ENCODE measurements at regions not wholly inside any gene's neighbourhood (a gene's known extent, or its start where the extent isn't known, plus 50 kb on each side); places are given as distances from the start of the nearest gene placed in this dataset.

- Mint-ChIP-seq H3K4me1 (no peaks in the 10 kb centered on the region), H3K27me3 (ENCODE audit: low read depth) (no peaks in the 10 kb centered on the region), H3K36me3 (no peaks in the 10 kb centered on the region), H3K4me3 (no peak overlapping the region), H3K9me3 (peaks cover 16% of the 10 kb centered on the region), H3K27ac (no peak overlapping the region)
- ChIA-PET POLR2A (no interaction called here), CTCF (no interaction called here)
- ATAC-seq = no peak
- no peak for DNase-seq (ENCODE audit: low spot score)
- TF ChIP-seq MAX (CRISPR knock-in tag; IDR thresholded peaks at IDR 0.05) (no peak), GTF2I (CRISPR knock-in tag; conservative IDR thresholded peaks at IDR 0.05) (no peak), HMGA2 (CRISPR knock-in tag; IDR thresholded peaks at IDR 0.05) (no peak), ZNF396 (CRISPR knock-in tag; IDR thresholded peaks at IDR 0.05; ENCODE audit: borderline replicate concordance) (no peak), FOXP1 (CRISPR knock-in tag; IDR thresholded peaks at IDR 0.05; ENCODE audit: borderline replicate concordance) (no peak), KAT7 (CRISPR knock-in tag; IDR thresholded peaks at IDR 0.05; ENCODE audit: borderline replicate concordance) (no peak), ATF1 (CRISPR knock-in tag; IDR thresholded peaks at IDR 0.05) (no peak), USF1 (CRISPR knock-in tag; IDR thresholded peaks at IDR 0.05) (no peak), SOX15 (CRISPR knock-in tag; IDR thresholded peaks at IDR 0.05) (no peak), NR3C1 (CRISPR knock-in tag; conservative IDR thresholded peaks at IDR 0.05; ENCODE audit: low read depth) (no peak), E2F1 (CRISPR knock-in tag; IDR thresholded peaks at IDR 0.05) (no peak), PRRX2 (CRISPR knock-in tag; IDR thresholded peaks at IDR 0.05) (no peak), TEAD1 (CRISPR knock-in tag; IDR thresholded peaks at IDR 0.05) (no peak), OVOL2 (CRISPR knock-in tag; IDR thresholded peaks at IDR 0.05; ENCODE audit: borderline replicate concordance) (no peak), ZSCAN18 (CRISPR knock-in tag; IDR thresholded peaks at IDR 0.05) (no peak), ZBTB43 (CRISPR knock-in tag; IDR thresholded peaks at IDR 0.05) (no peak), AR (CRISPR knock-in tag; IDR thresholded peaks at IDR 0.05) (no peak), CTCF (IDR thresholded peaks at IDR 0.05) (no peak)
These were observed 405.3 kb upstream of the USP15 start for GRCh38 chr12:61854902-61855301.
